ENCODE measurements at regions not wholly inside any gene's neighbourhood (a gene's known extent, or its start where the extent isn't known, plus 50 kb on each side); places are given as distances from the start of the nearest gene placed in this dataset.
A peak's percentile ranks its signal among the peaks of the same experiment; 100 is the strongest.

DNA sequence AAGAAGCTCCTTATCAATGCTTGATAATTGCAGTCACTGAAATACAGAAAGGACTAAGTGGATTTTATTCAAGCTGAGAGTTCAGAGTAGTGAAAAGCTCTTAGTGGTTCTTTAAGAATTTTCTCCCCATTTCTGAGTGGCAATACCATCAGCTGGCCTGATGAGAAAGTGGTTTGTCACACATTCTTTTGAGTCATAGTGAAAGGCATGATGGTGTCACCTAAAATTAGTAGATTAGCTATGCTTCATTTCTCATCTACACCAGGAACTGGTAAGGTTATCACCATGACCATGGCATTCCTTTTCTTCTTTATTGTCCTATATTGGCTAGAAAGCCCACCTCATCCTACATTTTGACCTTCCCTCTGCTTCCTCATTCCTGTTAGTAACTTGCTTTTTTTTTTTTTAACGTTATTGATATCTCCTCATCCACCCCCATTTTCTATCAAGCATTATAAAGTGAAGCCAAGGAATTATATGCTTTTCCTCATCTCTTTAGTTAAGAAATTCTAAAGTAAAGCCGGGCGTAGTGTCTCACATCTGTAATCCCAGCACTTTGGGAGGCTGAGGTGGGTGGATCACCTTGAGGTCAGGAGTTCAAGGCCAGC is 67.4 kb upstream of the LOC128125822 start (continued):
- TF ChIP-seq, protein P1, sequence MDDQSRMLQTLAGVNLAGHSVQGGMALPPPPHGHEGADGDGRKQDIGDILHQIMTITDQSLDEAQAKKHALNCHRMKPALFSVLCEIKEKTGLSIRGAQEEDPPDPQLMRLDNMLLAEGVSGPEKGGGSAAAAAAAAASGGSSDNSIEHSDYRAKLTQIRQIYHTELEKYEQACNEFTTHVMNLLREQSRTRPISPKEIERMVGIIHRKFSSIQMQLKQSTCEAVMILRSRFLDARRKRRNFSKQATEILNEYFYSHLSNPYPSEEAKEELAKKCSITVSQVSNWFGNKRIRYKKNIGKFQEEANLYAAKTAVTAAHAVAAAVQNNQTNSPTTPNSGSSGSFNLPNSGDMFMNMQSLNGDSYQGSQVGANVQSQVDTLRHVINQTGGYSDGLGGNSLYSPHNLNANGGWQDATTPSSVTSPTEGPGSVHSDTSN (IDR thresholded peaks at IDR 0.05) = no peak
- TF ChIP-seq FOSL2 (IDR thresholded peaks at IDR 0.05) = no peak
- TF ChIP-seq FOSL2 (CRISPR knock-in tag; IDR thresholded peaks at IDR 0.05) = no peak

DNA sequence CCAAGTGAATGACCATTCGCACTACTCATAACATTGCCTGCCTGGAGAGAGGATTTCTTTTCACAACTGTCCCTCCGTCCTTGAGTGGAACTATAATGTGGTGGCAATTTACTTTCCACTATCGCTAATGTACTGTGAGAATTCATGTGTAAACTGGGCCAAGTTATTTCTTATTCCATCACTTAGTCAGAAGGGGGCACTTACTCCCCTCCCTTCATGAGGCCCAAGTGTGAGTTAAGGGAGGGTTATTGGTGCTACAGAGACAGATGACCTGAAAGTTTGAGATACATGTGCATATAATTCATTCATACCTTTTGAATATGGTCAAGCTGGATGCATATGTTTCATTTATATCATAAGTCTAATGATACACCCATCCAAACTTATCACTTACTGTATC is 65.2 kb upstream of the LOC128125822 start:
- no peak for FAIRE-seq
- H3K4me1 ChIP-seq = peaks cover 43% of the 10 kb centered on the region
- POLR2A ChIA-PET = no interaction called here

DNA sequence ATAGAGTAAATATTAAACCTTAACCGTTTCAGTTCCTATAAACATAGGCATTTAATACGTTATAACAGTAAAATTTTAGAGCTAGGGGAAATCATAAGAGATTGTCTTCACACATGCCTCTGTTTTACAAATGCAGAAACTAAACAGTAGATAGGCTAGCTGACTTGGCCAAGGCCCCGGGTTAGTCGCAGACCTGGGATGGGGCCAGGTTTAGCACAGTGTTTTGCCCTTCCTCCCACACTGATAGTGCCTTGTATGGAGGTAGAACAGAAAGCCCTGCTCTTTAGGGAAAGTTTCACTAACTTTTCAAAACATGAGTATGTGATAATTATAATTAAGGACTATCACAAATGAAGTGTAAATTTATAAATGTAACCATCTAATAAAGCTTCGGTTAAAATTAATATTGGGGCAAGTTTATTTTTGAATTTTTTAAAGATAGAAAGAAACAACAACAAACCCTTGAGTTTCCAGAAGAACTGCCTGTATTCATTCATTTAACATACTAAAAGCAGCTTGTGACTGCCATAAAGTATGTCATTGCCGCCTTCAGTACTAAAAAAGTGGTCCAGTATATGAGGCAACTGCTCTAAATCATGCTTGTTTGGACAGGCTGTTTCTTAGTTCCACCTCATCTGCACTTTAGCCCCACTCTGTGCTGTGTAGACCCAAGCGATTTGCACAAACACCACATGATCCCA is 62.5 kb upstream of the LOC128125822 start:
- DNase-seq (ENCODE audit: low read depth in 1 of 2, low spot score in 1 of 2) (peak in 1 of 2 experiments; percentile 85), FAIRE-seq (no peak), ATAC-seq (peak; percentile 89 to 97)
- WGBS (ENCODE audit: missing lambda C conversion rate) = 8% methylated on average over 7 of the region's 7 CpGs
- peak overlapping the region; percentile 61 for H3K4me2 ChIP-seq
- H3K27ac ChIP-seq = peak overlapping the region; percentile 71 to 86
- H3K4me1 ChIP-seq = peaks cover 50% of the 10 kb centered on the region
- ChIA-PET CTCF (interaction anchor here (0.6 to 1.1 kb wide), 4 partner anchors 13 to 72 kb away, joined by 3 read pairs; no protein-coding TSS in a partner anchor), POLR2A (interaction anchor here (0.6 to 1.6 kb wide), 5 partner anchors 13 to 67 kb away, joined by 4 to 7 read pairs (median 5); no protein-coding TSS in a partner anchor)
- H3K9me3 ChIP-seq = no peaks in the 10 kb centered on the region
- TF ChIP-seq JUN (IDR thresholded peaks at IDR 0.05) (0 out of 5 replicates have a peak, but pooled peaks of 1 of the 2 experiments have one; percentile 28), CBX8 (IDR thresholded peaks at IDR 0.05) (no peak), HOXA7 (CRISPR knock-in tag; IDR thresholded peaks at IDR 0.05) (no peak), SMC3 (IDR thresholded peaks at IDR 0.05) (no peak; the same call in 2 of the 3 replicates), CEBPB (IDR thresholded peaks at IDR 0.05) (0 out of 4 replicates have a peak, but pooled peaks of 1 of the 2 experiments have one; percentile 42), ZSCAN20 (CRISPR knock-in tag; IDR thresholded peaks at IDR 0.05) (no peak), FOXS1 (CRISPR knock-in tag; IDR thresholded peaks at IDR 0.05) (no peak), EP300 (IDR thresholded peaks at IDR 0.05) (peak in 1 of 2 experiments; percentile 41; a peak in 1 of 5 replicates), CHD4 (IDR thresholded peaks at IDR 0.05; ENCODE audit: borderline replicate concordance) (no peak), TFCP2L1 (CRISPR knock-in tag; IDR thresholded peaks at IDR 0.05) (no peak)
- TF ChIP-seq, protein P2, sequence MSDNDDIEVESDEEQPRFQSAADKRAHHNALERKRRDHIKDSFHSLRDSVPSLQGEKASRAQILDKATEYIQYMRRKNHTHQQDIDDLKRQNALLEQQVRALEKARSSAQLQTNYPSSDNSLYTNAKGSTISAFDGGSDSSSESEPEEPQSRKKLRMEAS (IDR thresholded peaks at IDR 0.05) = no peak
- no peak overlapping the region for H3K4me3 ChIP-seq

More for the DNA sequence above, 65.2 kb upstream of the LOC128125822 start:
- ATAC-seq = peak in 1 of 2 experiments; percentile 39; a peak in 3 of 6 replicates
- CTCF ChIA-PET = no interaction called here
- Histone ChIP-seq H3K27ac (peak overlapping the region in 1 of 2 experiments; percentile 36; a peak in 4 of 6 replicates), H3K9me3 (no peaks in the 10 kb centered on the region), H3K4me3 (no peak overlapping the region), H3K4me2 (no peak overlapping the region)
- no peak for DNase-seq (ENCODE audit: low read depth in 1 of 2, low spot score in 1 of 2)
- TF ChIP-seq KDM1A (IDR thresholded peaks at IDR 0.05; ENCODE audit: low read depth) = no peak
- TF ChIP-seq, protein P3, sequence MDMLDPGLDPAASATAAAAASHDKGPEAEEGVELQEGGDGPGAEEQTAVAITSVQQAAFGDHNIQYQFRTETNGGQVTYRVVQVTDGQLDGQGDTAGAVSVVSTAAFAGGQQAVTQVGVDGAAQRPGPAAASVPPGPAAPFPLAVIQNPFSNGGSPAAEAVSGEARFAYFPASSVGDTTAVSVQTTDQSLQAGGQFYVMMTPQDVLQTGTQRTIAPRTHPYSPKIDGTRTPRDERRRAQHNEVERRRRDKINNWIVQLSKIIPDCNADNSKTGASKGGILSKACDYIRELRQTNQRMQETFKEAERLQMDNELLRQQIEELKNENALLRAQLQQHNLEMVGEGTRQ (IDR thresholded peaks at IDR 0.05) = no peak
- no peak for TF ChIP-seq CHD2 (IDR thresholded peaks at IDR 0.05; ENCODE audit: low read length, partially characterized antibody)
- TF ChIP-seq POLR2A (IDR thresholded peaks at IDR 0.05; ENCODE audit: low read length) = no peak
- peak; percentile 21 to 49; a peak in 2 of 5 replicates for TF ChIP-seq RAD21 (conservative IDR thresholded peaks at IDR 0.05 in 1 of 2, IDR thresholded peaks at IDR 0.05 in 1 of 2)
- TF ChIP-seq HOXA7 (CRISPR knock-in tag; IDR thresholded peaks at IDR 0.05) = no peak
- 86% methylated on average over 3 of the region's 3 CpGs for WGBS (ENCODE audit: missing lambda C conversion rate)

DNA sequence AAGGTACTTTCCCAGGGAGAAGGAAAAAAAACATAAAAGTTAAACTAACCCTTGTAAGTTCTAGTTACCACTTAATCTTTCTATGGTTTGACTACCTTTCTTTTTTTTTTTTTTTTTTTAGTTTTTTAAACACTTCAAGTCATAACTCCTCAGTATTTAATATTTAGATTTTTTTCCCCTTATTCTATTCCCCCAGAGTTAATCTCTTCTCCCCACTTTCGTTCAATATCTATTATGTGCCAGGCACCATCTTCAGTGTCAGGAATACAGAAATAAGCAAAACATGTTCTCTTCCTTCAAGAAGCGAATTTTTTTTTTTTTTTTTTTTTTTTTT is 62.0 kb upstream of the LOC128125822 start:
- ChIA-PET POLR2A (interaction anchor here (0.6 to 1.6 kb wide), 3 partner anchors 13 to 63 kb away, joined by 4 to 5 read pairs (median 4); no protein-coding TSS in a partner anchor), CTCF (interaction anchor here (1.0 to 1.4 kb wide), 2 partner anchors 12 to 64 kb away, joined by 3 read pairs; no protein-coding TSS in a partner anchor)
- DNase-seq (ENCODE audit: low read depth in 1 of 2, low spot score in 1 of 2) = no peak
- TF ChIP-seq CHD4 (IDR thresholded peaks at IDR 0.05; ENCODE audit: borderline replicate concordance) (no peak), HOXB13 (CRISPR knock-in tag; IDR thresholded peaks at IDR 0.05; ENCODE audit: low read depth) (no peak), MAFK (IDR thresholded peaks at IDR 0.05; ENCODE audit: partially characterized antibody) (no peak)
- TF ChIP-seq, protein P3 (IDR thresholded peaks at IDR 0.05) = no peak
- Histone ChIP-seq H3K27ac (peak overlapping the region; percentile 71 to 86), H3K4me2 (peak overlapping the region; percentile 61), H3K9me3 (no peaks in the 10 kb centered on the region), H3K4me3 (no peak overlapping the region), H3K4me1 (peaks cover 54% of the 10 kb centered on the region)
- ATAC-seq = no peak
- FAIRE-seq = no peak
- 28% methylated on average over 2 of the region's 2 CpGs for WGBS (ENCODE audit: missing lambda C conversion rate)

Data from A549 (cell line).